ENCODE measurements at regions not wholly inside any gene's neighbourhood (a gene's known extent, or its start where the extent isn't known, plus 50 kb on each side); places are given as distances from the start of the nearest gene placed in this dataset.

GRCh38 chr10:111820471-111820870, 363.1 kb downstream of the GPAM start:
- Histone ChIP-seq H3K9me2 (replicated peaks; ENCODE audit: low read depth, low read length) (no peaks in the 10 kb centered on the region), H3K9me3 (ENCODE audit: insufficient read depth, low read depth, low read length) (no peaks in the 10 kb centered on the region), H4K20me1 (ENCODE audit: insufficient read depth, low read length, poor library complexity, severe bottlenecking) (no peaks in the 10 kb centered on the region), H3K4me2 (ENCODE audit: low read depth, low read length, poor library complexity, severe bottlenecking) (no peak overlapping the region), H3K4me1 (ENCODE audit: insufficient read depth, low read length, poor library complexity, severe bottlenecking) (no peaks in the 10 kb centered on the region), H3K79me2 (ENCODE audit: insufficient read depth, low read length) (no peaks in the 10 kb centered on the region), H3K27me3 (ENCODE audit: insufficient read depth, low read length, poor library complexity, severe bottlenecking) (no peaks in the 10 kb centered on the region), H2AFZ (ENCODE audit: low read length) (no peak overlapping the region), H3K9ac (ENCODE audit: low read depth, low read length, poor library complexity, severe bottlenecking) (no peak overlapping the region), H3F3A (ENCODE audit: low read depth) (no peaks in the 10 kb centered on the region), H3K36me3 (ENCODE audit: insufficient read depth, low read length) (no peaks in the 10 kb centered on the region), H3K4me3 (ENCODE audit: low read length, poor library complexity, severe bottlenecking) (no peak overlapping the region)
- TF ChIP-seq, protein P1, sequence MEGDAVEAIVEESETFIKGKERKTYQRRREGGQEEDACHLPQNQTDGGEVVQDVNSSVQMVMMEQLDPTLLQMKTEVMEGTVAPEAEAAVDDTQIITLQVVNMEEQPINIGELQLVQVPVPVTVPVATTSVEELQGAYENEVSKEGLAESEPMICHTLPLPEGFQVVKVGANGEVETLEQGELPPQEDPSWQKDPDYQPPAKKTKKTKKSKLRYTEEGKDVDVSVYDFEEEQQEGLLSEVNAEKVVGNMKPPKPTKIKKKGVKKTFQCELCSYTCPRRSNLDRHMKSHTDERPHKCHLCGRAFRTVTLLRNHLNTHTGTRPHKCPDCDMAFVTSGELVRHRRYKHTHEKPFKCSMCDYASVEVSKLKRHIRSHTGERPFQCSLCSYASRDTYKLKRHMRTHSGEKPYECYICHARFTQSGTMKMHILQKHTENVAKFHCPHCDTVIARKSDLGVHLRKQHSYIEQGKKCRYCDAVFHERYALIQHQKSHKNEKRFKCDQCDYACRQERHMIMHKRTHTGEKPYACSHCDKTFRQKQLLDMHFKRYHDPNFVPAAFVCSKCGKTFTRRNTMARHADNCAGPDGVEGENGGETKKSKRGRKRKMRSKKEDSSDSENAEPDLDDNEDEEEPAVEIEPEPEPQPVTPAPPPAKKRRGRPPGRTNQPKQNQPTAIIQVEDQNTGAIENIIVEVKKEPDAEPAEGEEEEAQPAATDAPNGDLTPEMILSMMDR (conservative IDR thresholded peaks at IDR 0.05; ENCODE audit: low read length) = no peak
- TF ChIP-seq EZH2phosphoT487 (IDR thresholded peaks at IDR 0.05; ENCODE audit: borderline replicate concordance) = no peak

DNA sequence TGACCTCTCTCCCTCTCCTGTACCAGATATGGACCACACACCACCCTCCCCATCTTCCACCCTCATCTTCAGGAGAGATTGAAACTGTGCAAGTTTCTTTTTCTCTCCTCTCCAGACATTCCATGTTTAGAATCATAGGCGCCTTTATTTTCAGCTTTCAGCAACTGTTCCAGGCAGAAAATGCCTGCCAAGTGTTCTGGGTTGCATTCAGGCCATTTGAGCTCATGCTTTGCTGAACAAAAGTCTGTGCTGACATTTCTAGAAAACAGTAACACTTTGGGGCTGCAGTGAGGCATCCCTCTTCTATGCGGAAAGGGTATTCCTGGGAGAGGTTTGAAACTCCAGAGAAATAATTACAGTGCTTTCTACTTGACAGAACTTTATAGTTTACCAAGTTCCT, 361.7 kb downstream of the GPAM start:
- Histone ChIP-seq H2AFZ (ENCODE audit: low read length) (no peak overlapping the region), H3K9me3 (ENCODE audit: insufficient read depth, low read depth, low read length) (no peaks in the 10 kb centered on the region), H3K9ac (ENCODE audit: low read depth, low read length, poor library complexity, severe bottlenecking) (no peak overlapping the region), H3K4me2 (ENCODE audit: low read depth, low read length, poor library complexity, severe bottlenecking) (no peak overlapping the region), H3K36me3 (ENCODE audit: insufficient read depth, low read length) (no peaks in the 10 kb centered on the region), H3K79me2 (ENCODE audit: insufficient read depth, low read length) (no peaks in the 10 kb centered on the region), H3F3A (ENCODE audit: low read depth) (no peaks in the 10 kb centered on the region), H4K20me1 (ENCODE audit: insufficient read depth, low read length, poor library complexity, severe bottlenecking) (no peaks in the 10 kb centered on the region), H3K27me3 (ENCODE audit: insufficient read depth, low read length, poor library complexity, severe bottlenecking) (no peaks in the 10 kb centered on the region), H3K4me1 (ENCODE audit: insufficient read depth, low read length, poor library complexity, severe bottlenecking) (no peaks in the 10 kb centered on the region), H3K4me3 (ENCODE audit: low read length, poor library complexity, severe bottlenecking) (no peak overlapping the region), H3K9me2 (replicated peaks; ENCODE audit: low read depth, low read length) (no peaks in the 10 kb centered on the region)
- TF ChIP-seq, protein P1 (conservative IDR thresholded peaks at IDR 0.05; ENCODE audit: low read length) = no peak
- TF ChIP-seq EZH2phosphoT487 (IDR thresholded peaks at IDR 0.05; ENCODE audit: borderline replicate concordance) = no peak

- no peaks in the 10 kb centered on the region for H3K9me2 ChIP-seq (replicated peaks; ENCODE audit: low read depth, low read length)
Measured at GRCh38 chr10:111822661-111823060, 360.9 kb downstream of the GPAM start.

More at GRCh38 chr10:111822661-111823060, 360.9 kb downstream of the GPAM start:
- Histone ChIP-seq H3K9me3 (ENCODE audit: insufficient read depth, low read depth, low read length) (no peaks in the 10 kb centered on the region), H3K79me2 (ENCODE audit: insufficient read depth, low read length) (no peaks in the 10 kb centered on the region), H2AFZ (ENCODE audit: low read length) (no peak overlapping the region), H3K27me3 (ENCODE audit: insufficient read depth, low read length, poor library complexity, severe bottlenecking) (no peaks in the 10 kb centered on the region), H3K4me2 (ENCODE audit: low read depth, low read length, poor library complexity, severe bottlenecking) (no peak overlapping the region), H3F3A (ENCODE audit: low read depth) (no peaks in the 10 kb centered on the region), H3K4me3 (ENCODE audit: low read length, poor library complexity, severe bottlenecking) (no peak overlapping the region), H3K9ac (ENCODE audit: low read depth, low read length, poor library complexity, severe bottlenecking) (no peak overlapping the region), H4K20me1 (ENCODE audit: insufficient read depth, low read length, poor library complexity, severe bottlenecking) (no peaks in the 10 kb centered on the region), H3K4me1 (ENCODE audit: insufficient read depth, low read length, poor library complexity, severe bottlenecking) (no peaks in the 10 kb centered on the region), H3K36me3 (ENCODE audit: insufficient read depth, low read length) (no peaks in the 10 kb centered on the region)
- TF ChIP-seq, protein P1 (conservative IDR thresholded peaks at IDR 0.05; ENCODE audit: low read length) = no peak
- no peak for TF ChIP-seq EZH2phosphoT487 (IDR thresholded peaks at IDR 0.05; ENCODE audit: borderline replicate concordance)

Measured in Loucy (cell line).